ENCODE measurements at regions not wholly inside any gene's neighbourhood (a gene's known extent, or its start where the extent isn't known, plus 50 kb on each side); places are given as distances from the start of the nearest gene placed in this dataset.

DNA sequence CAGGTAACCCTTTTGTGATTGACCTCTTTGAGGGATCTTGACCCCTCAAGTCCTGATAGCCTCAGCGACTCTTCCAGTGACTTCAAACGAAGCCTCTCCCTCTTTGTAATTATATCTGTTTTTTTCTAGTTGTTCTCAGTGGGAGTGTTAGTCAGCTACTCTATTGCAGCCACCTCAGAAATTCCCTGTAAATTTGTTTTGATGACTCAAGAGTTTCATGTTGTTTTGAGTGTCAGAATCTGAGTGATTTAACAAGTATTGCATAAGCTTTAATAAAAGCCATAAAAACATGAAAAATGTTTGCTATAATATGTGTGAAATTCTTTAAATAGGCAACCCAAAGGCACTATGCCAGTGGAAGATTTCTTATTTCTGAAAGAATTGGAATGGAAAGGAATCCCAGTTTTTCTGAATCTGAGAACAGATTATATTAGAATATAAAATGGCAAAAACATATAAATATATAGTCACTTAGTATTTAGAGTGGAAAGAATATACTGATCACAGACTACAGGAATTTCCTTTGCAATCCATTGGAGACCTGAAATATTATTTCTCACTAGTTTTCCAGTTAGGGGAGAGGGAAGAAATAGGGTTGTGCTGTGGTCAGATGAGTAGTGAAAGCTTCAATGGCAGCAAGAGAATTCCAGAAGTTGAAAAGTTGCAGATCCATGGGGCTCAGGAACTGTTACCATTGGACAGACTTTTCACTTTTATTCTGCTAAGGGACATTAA, 94.4 kb upstream of the SEMA3C start:
- TF ChIP-seq POLR2A (IDR thresholded peaks at IDR 0.05; ENCODE audit: low read length) (no peak), RAD21 (conservative IDR thresholded peaks at IDR 0.05 in 1 of 2, IDR thresholded peaks at IDR 0.05 in 1 of 2) (peak in 1 of 2 experiments; percentile 11; a peak in 3 of 5 replicates), KDM1A (IDR thresholded peaks at IDR 0.05; ENCODE audit: low read depth) (no peak), HDAC2 (IDR thresholded peaks at IDR 0.05) (no peak), SMC3 (IDR thresholded peaks at IDR 0.05) (peak; percentile 43; the same call in 2 of the 3 replicates), NFE2L2 (conservative IDR thresholded peaks at IDR 0.05; ENCODE audit: low read length) (no peak), RCOR1 (IDR thresholded peaks at IDR 0.05; ENCODE audit: low read depth, low read length) (no peak)
- TF ChIP-seq, protein P1, sequence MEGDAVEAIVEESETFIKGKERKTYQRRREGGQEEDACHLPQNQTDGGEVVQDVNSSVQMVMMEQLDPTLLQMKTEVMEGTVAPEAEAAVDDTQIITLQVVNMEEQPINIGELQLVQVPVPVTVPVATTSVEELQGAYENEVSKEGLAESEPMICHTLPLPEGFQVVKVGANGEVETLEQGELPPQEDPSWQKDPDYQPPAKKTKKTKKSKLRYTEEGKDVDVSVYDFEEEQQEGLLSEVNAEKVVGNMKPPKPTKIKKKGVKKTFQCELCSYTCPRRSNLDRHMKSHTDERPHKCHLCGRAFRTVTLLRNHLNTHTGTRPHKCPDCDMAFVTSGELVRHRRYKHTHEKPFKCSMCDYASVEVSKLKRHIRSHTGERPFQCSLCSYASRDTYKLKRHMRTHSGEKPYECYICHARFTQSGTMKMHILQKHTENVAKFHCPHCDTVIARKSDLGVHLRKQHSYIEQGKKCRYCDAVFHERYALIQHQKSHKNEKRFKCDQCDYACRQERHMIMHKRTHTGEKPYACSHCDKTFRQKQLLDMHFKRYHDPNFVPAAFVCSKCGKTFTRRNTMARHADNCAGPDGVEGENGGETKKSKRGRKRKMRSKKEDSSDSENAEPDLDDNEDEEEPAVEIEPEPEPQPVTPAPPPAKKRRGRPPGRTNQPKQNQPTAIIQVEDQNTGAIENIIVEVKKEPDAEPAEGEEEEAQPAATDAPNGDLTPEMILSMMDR (IDR thresholded peaks at IDR 0.05), result no peak
- TF ChIP-seq, protein P2, sequence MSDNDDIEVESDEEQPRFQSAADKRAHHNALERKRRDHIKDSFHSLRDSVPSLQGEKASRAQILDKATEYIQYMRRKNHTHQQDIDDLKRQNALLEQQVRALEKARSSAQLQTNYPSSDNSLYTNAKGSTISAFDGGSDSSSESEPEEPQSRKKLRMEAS (IDR thresholded peaks at IDR 0.05), result peak; percentile 31; the same call in 1 of the 2 replicates
- TF ChIP-seq, protein P3, sequence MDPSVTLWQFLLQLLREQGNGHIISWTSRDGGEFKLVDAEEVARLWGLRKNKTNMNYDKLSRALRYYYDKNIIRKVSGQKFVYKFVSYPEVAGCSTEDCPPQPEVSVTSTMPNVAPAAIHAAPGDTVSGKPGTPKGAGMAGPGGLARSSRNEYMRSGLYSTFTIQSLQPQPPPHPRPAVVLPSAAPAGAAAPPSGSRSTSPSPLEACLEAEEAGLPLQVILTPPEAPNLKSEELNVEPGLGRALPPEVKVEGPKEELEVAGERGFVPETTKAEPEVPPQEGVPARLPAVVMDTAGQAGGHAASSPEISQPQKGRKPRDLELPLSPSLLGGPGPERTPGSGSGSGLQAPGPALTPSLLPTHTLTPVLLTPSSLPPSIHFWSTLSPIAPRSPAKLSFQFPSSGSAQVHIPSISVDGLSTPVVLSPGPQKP (IDR thresholded peaks at IDR 0.05; ENCODE audit: low read depth, low read length), result no peak
- TF ChIP-seq, protein P4, sequence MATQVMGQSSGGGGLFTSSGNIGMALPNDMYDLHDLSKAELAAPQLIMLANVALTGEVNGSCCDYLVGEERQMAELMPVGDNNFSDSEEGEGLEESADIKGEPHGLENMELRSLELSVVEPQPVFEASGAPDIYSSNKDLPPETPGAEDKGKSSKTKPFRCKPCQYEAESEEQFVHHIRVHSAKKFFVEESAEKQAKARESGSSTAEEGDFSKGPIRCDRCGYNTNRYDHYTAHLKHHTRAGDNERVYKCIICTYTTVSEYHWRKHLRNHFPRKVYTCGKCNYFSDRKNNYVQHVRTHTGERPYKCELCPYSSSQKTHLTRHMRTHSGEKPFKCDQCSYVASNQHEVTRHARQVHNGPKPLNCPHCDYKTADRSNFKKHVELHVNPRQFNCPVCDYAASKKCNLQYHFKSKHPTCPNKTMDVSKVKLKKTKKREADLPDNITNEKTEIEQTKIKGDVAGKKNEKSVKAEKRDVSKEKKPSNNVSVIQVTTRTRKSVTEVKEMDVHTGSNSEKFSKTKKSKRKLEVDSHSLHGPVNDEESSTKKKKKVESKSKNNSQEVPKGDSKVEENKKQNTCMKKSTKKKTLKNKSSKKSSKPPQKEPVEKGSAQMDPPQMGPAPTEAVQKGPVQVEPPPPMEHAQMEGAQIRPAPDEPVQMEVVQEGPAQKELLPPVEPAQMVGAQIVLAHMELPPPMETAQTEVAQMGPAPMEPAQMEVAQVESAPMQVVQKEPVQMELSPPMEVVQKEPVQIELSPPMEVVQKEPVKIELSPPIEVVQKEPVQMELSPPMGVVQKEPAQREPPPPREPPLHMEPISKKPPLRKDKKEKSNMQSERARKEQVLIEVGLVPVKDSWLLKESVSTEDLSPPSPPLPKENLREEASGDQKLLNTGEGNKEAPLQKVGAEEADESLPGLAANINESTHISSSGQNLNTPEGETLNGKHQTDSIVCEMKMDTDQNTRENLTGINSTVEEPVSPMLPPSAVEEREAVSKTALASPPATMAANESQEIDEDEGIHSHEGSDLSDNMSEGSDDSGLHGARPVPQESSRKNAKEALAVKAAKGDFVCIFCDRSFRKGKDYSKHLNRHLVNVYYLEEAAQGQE (IDR thresholded peaks at IDR 0.05), result no peak
